HG03469 (cell line): ENCODE measurements at regions not wholly inside any gene's neighbourhood (a gene's known extent, or its start where the extent isn't known, plus 50 kb on each side); places are given as distances from the start of the nearest gene placed in this dataset.
"Not testable (repeated sequence)": the region's sequence is repeated elsewhere in the genome, so short reads cannot be mapped to it uniquely, and the experiment has no call there.

Experiments used
- ATAC-seq: cut with Tn5 transposase; IDR thresholded peaks from one replicate; pipeline ENCODE4 v1.9.1; 2021; ENCODE audit warnings: mild to moderate bottlenecking, moderate library complexity, moderate number of reproducible peaks; ENCODE audit not compliant: unreplicated experiment

GRCh38 chr7:124257638-124258308, 224.9 kb upstream of the TMEM229A start:
- peak; percentile 58 for ATAC-seq

GRCh38 chr7:124255041-124255655, 222.3 kb upstream of the TMEM229A start:
- ATAC-seq, result no peak

GRCh38 chr7:124254396-124254795, 221.5 kb upstream of the TMEM229A start:
- ATAC-seq, result no peak

GRCh38 chr7:124251636-124252035, 218.8 kb upstream of the TMEM229A start:
- no peak for ATAC-seq

- ATAC-seq, result no peak
Observed at GRCh38 chr7:124250297-124251034, 217.6 kb upstream of the TMEM229A start.

- ATAC-seq, result no peak
Observed at GRCh38 chr7:124247691-124248090, 214.8 kb upstream of the TMEM229A start.

GRCh38 chr7:124246262-124246863, 213.5 kb upstream of the TMEM229A start:
- ATAC-seq, result no peak

- ATAC-seq, result not testable (repeated sequence)
Observed at GRCh38 chr7:124244469-124244868, 211.6 kb upstream of the TMEM229A start.

GRCh38 chr7:124219681-124220080, 186.8 kb upstream of the TMEM229A start:
- ATAC-seq, result no peak

GRCh38 chr7:124208642-124209041, 175.8 kb upstream of the TMEM229A start:
- ATAC-seq, result no peak

- ATAC-seq, result no peak
Observed at GRCh38 chr7:124208173-124208572, 175.3 kb upstream of the TMEM229A start.

- ATAC-seq, result no peak
Observed at GRCh38 chr7:124205526-124205925, 172.7 kb upstream of the TMEM229A start.

- no peak for ATAC-seq
Observed at GRCh38 chr7:124202546-124202945, 169.7 kb upstream of the TMEM229A start.

GRCh38 chr7:124201768-124202349, 169.0 kb upstream of the TMEM229A start:
- ATAC-seq, result no peak

- ATAC-seq, result no peak
Observed at GRCh38 chr7:124196519-124196918, 163.7 kb upstream of the TMEM229A start.

GRCh38 chr7:124192885-124193284, 160.0 kb upstream of the TMEM229A start:
- no peak for ATAC-seq

- no peak for ATAC-seq
Observed at GRCh38 chr7:124191713-124192112, 158.8 kb upstream of the TMEM229A start.

- ATAC-seq, result no peak
Observed at GRCh38 chr7:124191030-124191429, 158.2 kb upstream of the TMEM229A start.

GRCh38 chr7:124188576-124188975, 155.7 kb upstream of the TMEM229A start:
- ATAC-seq, result no peak

GRCh38 chr7:124187962-124188361, 155.1 kb upstream of the TMEM229A start:
- ATAC-seq, result no peak

GRCh38 chr7:124183649-124184048, 150.8 kb upstream of the TMEM229A start:
- no peak for ATAC-seq
